ENCODE measurements at regions not wholly inside any gene's neighbourhood (a gene's known extent, or its start where the extent isn't known, plus 50 kb on each side); places are given as distances from the start of the nearest gene placed in this dataset.
A peak's percentile ranks its signal among the peaks of the same experiment; 100 is the strongest.
"Not testable (repeated sequence)": the region's sequence is repeated elsewhere in the genome, so short reads cannot be mapped to it uniquely, and the experiment has no call there.

- no peak overlapping the region for H3K27ac ChIP-seq (ENCODE audit: low read depth, low read length)
- H2BK120ac ChIP-seq (ENCODE audit: low read depth, low read length), result no peak overlapping the region
- H3K79me2 ChIP-seq (ENCODE audit: control insufficient read depth, insufficient read depth, low read length), result no peaks in the 10 kb centered on the region
- no peaks in the 10 kb centered on the region for H3K4me1 ChIP-seq (ENCODE audit: control insufficient read depth, low read depth, low read length)
- H3K56ac ChIP-seq (ENCODE audit: low read length), result no peak overlapping the region
- H2AK5ac ChIP-seq (ENCODE audit: low read length), result no peak overlapping the region
- H4K8ac ChIP-seq (ENCODE audit: low read depth, low read length), result no peak overlapping the region
- no peak overlapping the region for H3K18ac ChIP-seq (ENCODE audit: low read length)
- H3K27me3 ChIP-seq (ENCODE audit: insufficient read depth, low read length, poor library complexity), result no peaks in the 10 kb centered on the region
- H3K23ac ChIP-seq (ENCODE audit: low read length), result no peak overlapping the region
- H3K9ac ChIP-seq (ENCODE audit: low read length), result no peak overlapping the region
- no peak overlapping the region for H3K4ac ChIP-seq (ENCODE audit: low read depth, low read length)
- H3K79me1 ChIP-seq (ENCODE audit: low read length), result no peaks in the 10 kb centered on the region
- no peak overlapping the region for H2BK15ac ChIP-seq (replicated peaks; ENCODE audit: low read depth)
- no peak for DNase-seq
- WGBS (ENCODE audit: extremely low coverage, insufficient coverage, low lambda C conversion rate), result no CpG with 5 or more reads among the region's 2 CpGs
- H4K5ac ChIP-seq (ENCODE audit: low read length), result no peak overlapping the region
- H3K36me3 ChIP-seq (ENCODE audit: control insufficient read depth, insufficient read depth, low read length), result no peaks in the 10 kb centered on the region
- no peak overlapping the region for H2BK5ac ChIP-seq (ENCODE audit: low read length)
- H3K4me2 ChIP-seq (ENCODE audit: low read length), result no peak overlapping the region
- no peak overlapping the region for H3K4me3 ChIP-seq (ENCODE audit: low read length)
Measured at GRCh38 chr1:65596768-65597167, 176.3 kb downstream of the LEPR start.

GRCh38 chr1:65605621-65606020 is 185.2 kb downstream of the LEPR start:
- no peak overlapping the region for H3K27ac ChIP-seq (ENCODE audit: low read depth, low read length)
- no peaks in the 10 kb centered on the region for H3K79me2 ChIP-seq (ENCODE audit: control insufficient read depth, insufficient read depth, low read length)
- no peak overlapping the region for H3K4me2 ChIP-seq (ENCODE audit: low read length)
- H2BK120ac ChIP-seq (ENCODE audit: low read depth, low read length), result no peak overlapping the region
- no peak for DNase-seq
- no peak overlapping the region for H2BK5ac ChIP-seq (ENCODE audit: low read length)
- H3K9ac ChIP-seq (ENCODE audit: low read length), result no peak overlapping the region
- H3K56ac ChIP-seq (ENCODE audit: low read length), result no peak overlapping the region
- H3K36me3 ChIP-seq (ENCODE audit: control insufficient read depth, insufficient read depth, low read length), result no peaks in the 10 kb centered on the region
- no peak overlapping the region for H3K4ac ChIP-seq (ENCODE audit: low read depth, low read length)
- H3K4me1 ChIP-seq (ENCODE audit: control insufficient read depth, low read depth, low read length), result no peaks in the 10 kb centered on the region
- WGBS (ENCODE audit: extremely low coverage, insufficient coverage, low lambda C conversion rate), result no CpG with 5 or more reads among the region's 1 CpG
- H3K18ac ChIP-seq (ENCODE audit: low read length), result no peak overlapping the region
- no peak overlapping the region for H3K23ac ChIP-seq (ENCODE audit: low read length)
- H4K8ac ChIP-seq (ENCODE audit: low read depth, low read length), result no peak overlapping the region
- H4K5ac ChIP-seq (ENCODE audit: low read length), result no peak overlapping the region
- H3K79me1 ChIP-seq (ENCODE audit: low read length), result no peaks in the 10 kb centered on the region
- H2AK5ac ChIP-seq (ENCODE audit: low read length), result no peak overlapping the region
- H2BK15ac ChIP-seq (replicated peaks; ENCODE audit: low read depth), result no peak overlapping the region
- H3K4me3 ChIP-seq (ENCODE audit: low read length), result no peak overlapping the region
- H3K27me3 ChIP-seq (ENCODE audit: insufficient read depth, low read length, poor library complexity), result no peaks in the 10 kb centered on the region

- no peaks in the 10 kb centered on the region for H3K27me3 ChIP-seq (ENCODE audit: insufficient read depth, low read length, poor library complexity)
- H2AK5ac ChIP-seq (ENCODE audit: low read length), result no peak overlapping the region
- H3K18ac ChIP-seq (ENCODE audit: low read length), result no peak overlapping the region
- H2BK5ac ChIP-seq (ENCODE audit: low read length), result no peak overlapping the region
- H3K27ac ChIP-seq (ENCODE audit: low read depth, low read length), result no peak overlapping the region
- no peak overlapping the region for H3K9ac ChIP-seq (ENCODE audit: low read length)
- H3K4me2 ChIP-seq (ENCODE audit: low read length), result no peak overlapping the region
- no peak overlapping the region for H3K4me3 ChIP-seq (ENCODE audit: low read length)
- H3K36me3 ChIP-seq (ENCODE audit: control insufficient read depth, insufficient read depth, low read length), result no peaks in the 10 kb centered on the region
- no peak overlapping the region for H2BK120ac ChIP-seq (ENCODE audit: low read depth, low read length)
- no peak for DNase-seq
- no peak overlapping the region for H4K8ac ChIP-seq (ENCODE audit: low read depth, low read length)
- H3K4me1 ChIP-seq (ENCODE audit: control insufficient read depth, low read depth, low read length), result no peaks in the 10 kb centered on the region
- whole genome bisulfite sequencing (ENCODE audit: extremely low coverage, insufficient coverage, low lambda C conversion rate), result no CpG with 5 or more reads among the region's 3 CpGs
- no peak overlapping the region for H3K56ac ChIP-seq (ENCODE audit: low read length)
- H3K79me1 ChIP-seq (ENCODE audit: low read length), result no peaks in the 10 kb centered on the region
- no peak overlapping the region for H3K4ac ChIP-seq (ENCODE audit: low read depth, low read length)
- H3K79me2 ChIP-seq (ENCODE audit: control insufficient read depth, insufficient read depth, low read length), result no peaks in the 10 kb centered on the region
- H3K23ac ChIP-seq (ENCODE audit: low read length), result no peak overlapping the region
- H2BK15ac ChIP-seq (replicated peaks; ENCODE audit: low read depth), result no peak overlapping the region
- no peak overlapping the region for H4K5ac ChIP-seq (ENCODE audit: low read length)
Measured at GRCh38 chr1:65606426-65606825, 186.0 kb downstream of the LEPR start.

- H3K4me2 ChIP-seq (ENCODE audit: low read length), result no peak overlapping the region
- H3K23ac ChIP-seq (ENCODE audit: low read length), result no peak overlapping the region
- no peak overlapping the region for H2AK5ac ChIP-seq (ENCODE audit: low read length)
- no peak overlapping the region for H3K56ac ChIP-seq (ENCODE audit: low read length)
- H3K27me3 ChIP-seq (ENCODE audit: insufficient read depth, low read length, poor library complexity), result no peaks in the 10 kb centered on the region
- H4K5ac ChIP-seq (ENCODE audit: low read length), result no peak overlapping the region
- H3K79me2 ChIP-seq (ENCODE audit: control insufficient read depth, insufficient read depth, low read length), result no peaks in the 10 kb centered on the region
- H2BK5ac ChIP-seq (ENCODE audit: low read length), result no peak overlapping the region
- no peak overlapping the region for H3K4me3 ChIP-seq (ENCODE audit: low read length)
- H3K79me1 ChIP-seq (ENCODE audit: low read length), result no peaks in the 10 kb centered on the region
- no peak overlapping the region for H3K4ac ChIP-seq (ENCODE audit: low read depth, low read length)
- H3K4me1 ChIP-seq (ENCODE audit: control insufficient read depth, low read depth, low read length), result no peaks in the 10 kb centered on the region
- no peak overlapping the region for H2BK15ac ChIP-seq (replicated peaks; ENCODE audit: low read depth)
- WGBS (ENCODE audit: extremely low coverage, insufficient coverage, low lambda C conversion rate), result no CpG with 5 or more reads among the region's 2 CpGs
- H2BK120ac ChIP-seq (ENCODE audit: low read depth, low read length), result no peak overlapping the region
- no peaks in the 10 kb centered on the region for H3K36me3 ChIP-seq (ENCODE audit: control insufficient read depth, insufficient read depth, low read length)
- H3K18ac ChIP-seq (ENCODE audit: low read length), result no peak overlapping the region
- no peak overlapping the region for H3K27ac ChIP-seq (ENCODE audit: low read depth, low read length)
- no peak for DNase-seq
- H3K9ac ChIP-seq (ENCODE audit: low read length), result no peak overlapping the region
- no peak overlapping the region for H4K8ac ChIP-seq (ENCODE audit: low read depth, low read length)
Measured at GRCh38 chr1:65613884-65614283, 178.8 kb upstream of the PDE4B start.

GRCh38 chr1:65615859-65616258 is 176.8 kb upstream of the PDE4B start:
- no CpG with 5 or more reads among the region's 2 CpGs for WGBS (ENCODE audit: extremely low coverage, insufficient coverage, low lambda C conversion rate)
- no peak overlapping the region for H3K18ac ChIP-seq (ENCODE audit: low read length)
- no peak overlapping the region for H2AK5ac ChIP-seq (ENCODE audit: low read length)
- no peak overlapping the region for H3K9ac ChIP-seq (ENCODE audit: low read length)
- no peak overlapping the region for H4K5ac ChIP-seq (ENCODE audit: low read length)
- H3K23ac ChIP-seq (ENCODE audit: low read length), result no peak overlapping the region
- H3K27ac ChIP-seq (ENCODE audit: low read depth, low read length), result no peak overlapping the region
- H3K79me2 ChIP-seq (ENCODE audit: control insufficient read depth, insufficient read depth, low read length), result no peaks in the 10 kb centered on the region
- no peaks in the 10 kb centered on the region for H3K79me1 ChIP-seq (ENCODE audit: low read length)
- no peak overlapping the region for H2BK120ac ChIP-seq (ENCODE audit: low read depth, low read length)
- H3K4me3 ChIP-seq (ENCODE audit: low read length), result no peak overlapping the region
- no peaks in the 10 kb centered on the region for H3K4me1 ChIP-seq (ENCODE audit: control insufficient read depth, low read depth, low read length)
- DNase-seq, result no peak
- H3K27me3 ChIP-seq (ENCODE audit: insufficient read depth, low read length, poor library complexity), result no peaks in the 10 kb centered on the region
- no peak overlapping the region for H3K4ac ChIP-seq (ENCODE audit: low read depth, low read length)
- no peak overlapping the region for H3K4me2 ChIP-seq (ENCODE audit: low read length)
- no peaks in the 10 kb centered on the region for H3K36me3 ChIP-seq (ENCODE audit: control insufficient read depth, insufficient read depth, low read length)
- no peak overlapping the region for H3K56ac ChIP-seq (ENCODE audit: low read length)
- H2BK15ac ChIP-seq (replicated peaks; ENCODE audit: low read depth), result no peak overlapping the region
- H2BK5ac ChIP-seq (ENCODE audit: low read length), result no peak overlapping the region
- no peak overlapping the region for H4K8ac ChIP-seq (ENCODE audit: low read depth, low read length)

- not testable (repeated sequence) for H3K56ac ChIP-seq (ENCODE audit: low read length)
- no CpG with 5 or more reads among the region's 1 CpG for WGBS (ENCODE audit: extremely low coverage, insufficient coverage, low lambda C conversion rate)
- peak; percentile 86 for DNase-seq
Measured at GRCh38 chr1:65621721-65622120, 171.0 kb upstream of the PDE4B start.

More at GRCh38 chr1:65621721-65622120, 171.0 kb upstream of the PDE4B start:
- H2BK120ac ChIP-seq (ENCODE audit: low read depth, low read length); H2BK5ac ChIP-seq (ENCODE audit: low read length); H3K27ac ChIP-seq (ENCODE audit: low read depth, low read length); H3K4ac ChIP-seq (ENCODE audit: low read depth, low read length); H3K9ac ChIP-seq (ENCODE audit: low read length); H4K5ac ChIP-seq (ENCODE audit: low read length); H2BK15ac ChIP-seq (replicated peaks; ENCODE audit: low read depth); H3K4me3 ChIP-seq (ENCODE audit: low read length); H3K79me2 ChIP-seq (ENCODE audit: control insufficient read depth, insufficient read depth, low read length); H3K18ac ChIP-seq (ENCODE audit: low read length); H3K23ac ChIP-seq (ENCODE audit: low read length); H4K8ac ChIP-seq (ENCODE audit: low read depth, low read length); H3K27me3 ChIP-seq (ENCODE audit: insufficient read depth, low read length, poor library complexity); H3K4me1 ChIP-seq (ENCODE audit: control insufficient read depth, low read depth, low read length); H3K79me1 ChIP-seq (ENCODE audit: low read length); H2AK5ac ChIP-seq (ENCODE audit: low read length); H3K4me2 ChIP-seq (ENCODE audit: low read length); H3K36me3 ChIP-seq (ENCODE audit: control insufficient read depth, insufficient read depth, low read length): not testable (repeated sequence)
